Neuronal stem cell (in vitro differentiated cells): ENCODE measurements at regions not wholly inside any gene's neighbourhood (a gene's known extent, or its start where the extent isn't known, plus 50 kb on each side); places are given as distances from the start of the nearest gene placed in this dataset.

Experiments used
- DNase-seq: peaks from one replicate; pipeline ENCODE4 v3.0.0-alpha.2; 2013; ENCODE audit warnings: low spot score
- H2AFZ ChIP-seq: one replicate; pipeline ENCODE4 v1.6.1; 2013; ENCODE audit warnings: mild to moderate bottlenecking, low read length, inconsistent platforms
- H2AK5ac ChIP-seq: 2 replicates; pipeline ENCODE4 v1.6.1; 2013; ENCODE audit warnings: low read depth, mild to moderate bottlenecking, inconsistent platforms, low read length, moderate library complexity, mixed read lengths
- H2BK120ac ChIP-seq: 2 replicates; pipeline ENCODE4 v1.6.1; 2013; ENCODE audit warnings: low read depth, mild to moderate bottlenecking, inconsistent platforms, low read length, moderate library complexity, mixed read lengths
- H2BK12ac ChIP-seq: one replicate; pipeline ENCODE4 v1.6.1; 2013; ENCODE audit warnings: low read length, inconsistent platforms
- H2BK15ac ChIP-seq: 2 replicates; pipeline ENCODE4 v1.6.1; 2013; ENCODE audit warnings: mild to moderate bottlenecking, low read length, inconsistent platforms, mixed read lengths
- H2BK5ac ChIP-seq: one replicate; pipeline ENCODE4 v1.6.1; 2013; ENCODE audit warnings: inconsistent platforms, mild to moderate bottlenecking, low read length, moderate library complexity
- H3K14ac ChIP-seq: one replicate; pipeline ENCODE4 v1.6.1; 2013; ENCODE audit warnings: low read length, inconsistent platforms
- H3K18ac ChIP-seq: 2 replicates; pipeline ENCODE4 v1.6.1; 2013; ENCODE audit warnings: low read length, inconsistent platforms
- H3K23ac ChIP-seq: 2 replicates; pipeline ENCODE4 v1.6.1; 2013; ENCODE audit warnings: low read depth, mild to moderate bottlenecking, mixed read lengths, low read length, inconsistent platforms; ENCODE audit not compliant: poor library complexity
- H3K27ac ChIP-seq: replicated peaks from 3 replicates; pipeline ENCODE4 v1.5.1; 2013; ENCODE audit warnings: low read length, inconsistent platforms
- H3K27me3 ChIP-seq, 3 experiments: 2 replicates each; pipeline ENCODE4 v1.6.1; 2013; ENCODE audit warnings: low read length in 3 of 3, mild to moderate bottlenecking in 2 of 3, inconsistent platforms in 1 of 3, low read depth in 1 of 3, mixed read lengths in 1 of 3, moderate library complexity in 1 of 3; ENCODE audit not compliant: control insufficient read depth in 3 of 3, insufficient read depth in 3 of 3
- H3K36me3 ChIP-seq, 2 donors: replicated peaks in 1 of 2; 2 replicates each; pipeline ENCODE4 v1.6.1; 2013; ENCODE audit warnings: low read length in 2 of 2; ENCODE audit not compliant: control insufficient read depth in 2 of 2, insufficient read depth in 2 of 2
- H3K4ac ChIP-seq: 2 replicates; pipeline ENCODE4 v1.6.1; 2013; ENCODE audit warnings: inconsistent platforms, mild to moderate bottlenecking, low read length, moderate library complexity
- H3K4me1 ChIP-seq, 2 donors: 1 replicate in 1 of 2; 2 replicates in 1 of 2; pipeline ENCODE4 v1.6.1; 2013; ENCODE audit warnings: low read length in 2 of 2, low read depth in 1 of 2; ENCODE audit not compliant: control insufficient read depth in 2 of 2, insufficient read depth in 1 of 2
- H3K4me2 ChIP-seq: one replicate; pipeline ENCODE4 v1.6.1; 2013; ENCODE audit warnings: mild to moderate bottlenecking, low read length, inconsistent platforms; ENCODE audit not compliant: insufficient read depth, poor library complexity, severe bottlenecking
- H3K4me3 ChIP-seq, 2 donors: 2 replicates each; pipeline ENCODE4 v1.5.1; 2013; ENCODE audit warnings: low read length in 2 of 2, mild to moderate bottlenecking in 2 of 2, inconsistent platforms in 1 of 2, moderate library complexity in 1 of 2
- H3K79me1 ChIP-seq: one replicate; pipeline ENCODE4 v1.6.1; 2013; ENCODE audit warnings: low read depth, mild to moderate bottlenecking, inconsistent platforms, low read length, moderate library complexity
- H3K9ac ChIP-seq: one replicate; pipeline ENCODE4 v1.6.1; 2013; ENCODE audit warnings: mild to moderate bottlenecking, low read depth, low read length, inconsistent platforms; ENCODE audit not compliant: poor library complexity
- H3K9me3 ChIP-seq, 2 donors: replicated peaks in 1 of 2; 2 replicates each; pipeline versions ENCODE3 to v1.6.1; 2013; ENCODE audit warnings: low read length in 2 of 2, mild to moderate bottlenecking in 2 of 2, inconsistent platforms in 1 of 2, low read depth in 1 of 2, mixed read lengths in 1 of 2, moderate library complexity in 1 of 2; ENCODE audit not compliant: control insufficient read depth in 2 of 2, insufficient read depth in 1 of 2
- H4K8ac ChIP-seq: one replicate; pipeline ENCODE4 v1.6.1; 2013; ENCODE audit warnings: low read depth, mild to moderate bottlenecking, inconsistent platforms, low read length, moderate library complexity
- H4K91ac ChIP-seq: one replicate; pipeline ENCODE4 v1.6.1; 2013; ENCODE audit warnings: low read length, low read depth, mild to moderate bottlenecking, inconsistent platforms; ENCODE audit not compliant: poor library complexity
- WGBS, 2 donors: extraction: QIAGEN DNeasy Blood & Tissue Kit; methylation state at CpG; one replicate each; pipeline ENCODE4 v1.1.7; 2013; ENCODE audit warnings: missing lambda C conversion rate in 2 of 2, mixed read lengths in 1 of 2; ENCODE audit not compliant: insufficient read length in 2 of 2, insufficient replicate concordance in 1 of 2; ENCODE audit errors: extremely low coverage in 2 of 2; 5-methylcytosine and 5-hydroxymethylcytosine counted together

- H3K14ac ChIP-seq = no peak overlapping the region
- H3K4me3 ChIP-seq = no peak overlapping the region
- no peak overlapping the region for H3K4me2 ChIP-seq
- no peak overlapping the region for H2AFZ ChIP-seq
- no peaks in the 10 kb centered on the region for H3K79me1 ChIP-seq
- no peak overlapping the region for H3K23ac ChIP-seq
- H4K91ac ChIP-seq = no peak overlapping the region
- no peak overlapping the region for H2BK12ac ChIP-seq
- H2AK5ac ChIP-seq = no peak overlapping the region
- H3K18ac ChIP-seq = no peak overlapping the region
- H3K4ac ChIP-seq = no peak overlapping the region
- H4K8ac ChIP-seq = no peak overlapping the region
- peaks cover 0 to 5% of the 10 kb centered on the region in 2 donors for H3K4me1 ChIP-seq
- no peak overlapping the region for H2BK15ac ChIP-seq
- H3K9ac ChIP-seq = no peak overlapping the region
- no peak overlapping the region for H2BK120ac ChIP-seq
- WGBS, 2 donors = no CpG with 5 or more reads among the region's 1 CpG
- H3K27me3 ChIP-seq = no peaks in the 10 kb centered on the region
- H3K36me3 ChIP-seq = no peaks in the 10 kb centered on the region
- H3K9me3 ChIP-seq = peaks cover 0 to 2% of the 10 kb centered on the region in 2 donors
- H2BK5ac ChIP-seq = no peak overlapping the region
- H3K27ac ChIP-seq = no peak overlapping the region
- DNase-seq = no peak
Observed at GRCh38 chr12:30361145-30361544, 334.5 kb downstream of the IPO8 start.

GRCh38 chr12:30358671-30359070, 337.0 kb downstream of the IPO8 start:
- Histone ChIP-seq H2BK15ac (no peak overlapping the region), H3K4ac (no peak overlapping the region), H3K79me1 (no peaks in the 10 kb centered on the region), H3K27ac (no peak overlapping the region), H4K91ac (no peak overlapping the region), H3K4me1 (peaks cover 0 to 5% of the 10 kb centered on the region in 2 donors), H3K36me3 (no peaks in the 10 kb centered on the region), H4K8ac (no peak overlapping the region), H2AFZ (no peak overlapping the region), H2BK12ac (no peak overlapping the region), H2AK5ac (no peak overlapping the region), H3K27me3 (no peaks in the 10 kb centered on the region), H3K18ac (no peak overlapping the region), H3K9ac (no peak overlapping the region), H2BK120ac (no peak overlapping the region), H2BK5ac (no peak overlapping the region), H3K4me2 (no peak overlapping the region), H3K4me3 (no peak overlapping the region), H3K23ac (no peak overlapping the region), H3K14ac (no peak overlapping the region), H3K9me3 (peaks cover 0 to 2% of the 10 kb centered on the region in 2 donors)
- no peak for DNase-seq
- no CpG with 5 or more reads among the region's 3 CpGs for WGBS, 2 donors

GRCh38 chr12:30357766-30358490, 337.7 kb downstream of the IPO8 start:
- Histone ChIP-seq H3K27me3 (no peaks in the 10 kb centered on the region), H2BK5ac (no peak overlapping the region), H4K8ac (no peak overlapping the region), H3K4ac (no peak overlapping the region), H3K4me1 (peaks cover 0 to 5% of the 10 kb centered on the region in 2 donors), H3K79me1 (no peaks in the 10 kb centered on the region), H3K23ac (no peak overlapping the region), H3K36me3 (no peaks in the 10 kb centered on the region), H2AFZ (no peak overlapping the region), H3K9ac (no peak overlapping the region), H3K9me3 (peaks cover 0 to 2% of the 10 kb centered on the region in 2 donors), H2BK15ac (no peak overlapping the region), H3K14ac (no peak overlapping the region), H2BK120ac (no peak overlapping the region), H3K4me3 (no peak overlapping the region), H2AK5ac (no peak overlapping the region), H3K27ac (no peak overlapping the region), H2BK12ac (no peak overlapping the region), H3K18ac (no peak overlapping the region), H4K91ac (no peak overlapping the region), H3K4me2 (no peak overlapping the region)
- DNase-seq = no peak
- WGBS, 2 donors = no CpG with 5 or more reads among the region's 7 CpGs

GRCh38 chr12:30345744-30346471, 349.8 kb downstream of the IPO8 start:
- H4K8ac ChIP-seq = no peak overlapping the region
- no peaks in the 10 kb centered on the region for H3K36me3 ChIP-seq
- H2BK12ac ChIP-seq = no peak overlapping the region
- H2BK5ac ChIP-seq = no peak overlapping the region
- no peak overlapping the region for H2BK120ac ChIP-seq
- no peak overlapping the region for H2AFZ ChIP-seq
- no peak overlapping the region for H3K4me2 ChIP-seq
- no peak overlapping the region for H2AK5ac ChIP-seq
- no peak overlapping the region for H2BK15ac ChIP-seq
- H3K23ac ChIP-seq = no peak overlapping the region
- no peak overlapping the region for H3K27ac ChIP-seq
- peaks cover 0 to 2% of the 10 kb centered on the region in 2 donors for H3K9me3 ChIP-seq
- H3K4me3 ChIP-seq = no peak overlapping the region
- H3K79me1 ChIP-seq = no peaks in the 10 kb centered on the region
- H4K91ac ChIP-seq = no peak overlapping the region
- no peaks in the 10 kb centered on the region for H3K4me1 ChIP-seq
- no peaks in the 10 kb centered on the region for H3K27me3 ChIP-seq
- no peak overlapping the region for H3K4ac ChIP-seq
- no peak for DNase-seq
- H3K9ac ChIP-seq = no peak overlapping the region
- WGBS, 2 donors = no CpG with 5 or more reads among the region's 4 CpGs
- no peak overlapping the region for H3K18ac ChIP-seq
- H3K14ac ChIP-seq = no peak overlapping the region
